ENCODE measurements at regions not wholly inside any gene's neighbourhood (a gene's known extent, or its start where the extent isn't known, plus 50 kb on each side); places are given as distances from the start of the nearest gene placed in this dataset.
"Not testable (repeated sequence)": the region's sequence is repeated elsewhere in the genome, so short reads cannot be mapped to it uniquely, and the experiment has no call there.

DNA sequence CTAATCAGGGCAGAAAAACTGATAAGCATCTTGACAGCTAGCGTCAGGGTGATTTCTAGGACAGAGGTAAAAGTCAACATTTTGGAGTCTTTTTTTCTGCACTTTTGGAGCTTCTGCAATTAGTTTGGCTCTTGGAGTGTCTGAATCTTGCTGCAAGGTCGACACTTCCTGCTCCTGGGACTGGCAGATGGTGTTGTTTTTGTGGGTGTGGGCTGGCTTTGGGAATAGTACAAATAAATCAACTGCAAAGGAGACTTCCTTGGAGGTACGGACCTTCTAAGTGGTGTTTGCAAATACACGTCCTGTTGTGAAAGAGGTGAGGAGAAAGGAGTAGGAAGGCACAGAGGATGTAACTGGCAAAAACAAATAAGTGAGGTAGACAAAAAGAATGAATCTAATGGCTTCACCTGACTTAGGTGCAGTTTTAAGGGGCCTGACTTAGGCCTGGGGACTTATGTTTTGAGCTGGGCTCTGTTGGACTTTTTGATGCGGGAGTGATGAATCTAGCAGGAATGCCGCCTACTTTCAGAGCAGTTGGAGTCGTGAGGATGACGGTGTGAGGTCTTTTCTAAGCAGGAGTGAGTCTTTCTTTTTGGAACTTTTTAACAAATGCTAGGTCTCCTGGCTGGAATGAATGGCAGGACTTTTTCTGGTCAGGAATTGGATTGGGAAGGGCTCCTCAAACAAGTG is 195.1 kb downstream of the OTOP1 start:
- H3K9me2 ChIP-seq (replicated peaks; ENCODE audit: low read length); H3K27ac ChIP-seq (ENCODE audit: low read length); H3K36me3 ChIP-seq (ENCODE audit: low read depth, low read length); H3K27me3 ChIP-seq (ENCODE audit: low read length); H3K9me3 ChIP-seq (ENCODE audit: low read length); H3K79me2 ChIP-seq (ENCODE audit: low read length); H2AFZ ChIP-seq (ENCODE audit: low read length); H3K9ac ChIP-seq (ENCODE audit: low read length); H3K4me2 ChIP-seq (ENCODE audit: low read length); intact Hi-C loops (cut with micrococcal nuclease); ATAC-seq; BruUV-seq (replicated peaks); POLR2A ChIA-PET (ENCODE audit: unreplicated experiment); H3K4me3 ChIP-seq (ENCODE audit: low read length); H3K4me1 ChIP-seq (ENCODE audit: insufficient read depth, low read length); DNase-seq; CTCF ChIA-PET; H4K20me1 ChIP-seq (ENCODE audit: low read length); H3F3A ChIP-seq (ENCODE audit: low read length, unreplicated experiment): not testable (repeated sequence)

DNA sequence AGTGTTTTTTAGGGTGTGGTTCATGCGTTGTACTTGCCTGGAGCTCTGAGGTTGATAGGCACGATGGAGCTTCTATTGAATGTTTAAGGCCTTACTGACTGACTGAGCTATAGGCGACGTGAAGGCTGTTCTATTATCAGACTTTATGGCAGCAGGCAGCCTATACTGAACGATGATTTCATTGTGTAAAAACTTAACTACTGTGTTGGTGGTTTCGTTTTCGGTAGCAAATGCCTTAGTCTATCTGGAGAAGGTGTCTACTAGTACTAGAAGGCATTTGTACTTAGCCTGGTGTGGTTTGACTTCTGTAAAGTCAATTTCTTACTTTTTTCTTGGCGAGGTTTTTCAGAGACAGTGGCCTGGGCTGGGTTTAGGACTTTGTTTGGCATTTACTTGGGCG is 194.4 kb downstream of the OTOP1 start:
- H3K27me3 ChIP-seq (ENCODE audit: low read length); H3K9ac ChIP-seq (ENCODE audit: low read length); ATAC-seq; CTCF ChIA-PET; H3K4me1 ChIP-seq (ENCODE audit: insufficient read depth, low read length); POLR2A ChIA-PET (ENCODE audit: unreplicated experiment); H3K4me3 ChIP-seq (ENCODE audit: low read length); intact Hi-C loops (cut with micrococcal nuclease); H3K79me2 ChIP-seq (ENCODE audit: low read length); H3K9me3 ChIP-seq (ENCODE audit: low read length); H3K9me2 ChIP-seq (replicated peaks; ENCODE audit: low read length); H3K4me2 ChIP-seq (ENCODE audit: low read length); DNase-seq; H3K36me3 ChIP-seq (ENCODE audit: low read depth, low read length); H4K20me1 ChIP-seq (ENCODE audit: low read length); H2AFZ ChIP-seq (ENCODE audit: low read length); H3K27ac ChIP-seq (ENCODE audit: low read length); BruUV-seq (replicated peaks); H3F3A ChIP-seq (ENCODE audit: low read length, unreplicated experiment): not testable (repeated sequence)

DNA sequence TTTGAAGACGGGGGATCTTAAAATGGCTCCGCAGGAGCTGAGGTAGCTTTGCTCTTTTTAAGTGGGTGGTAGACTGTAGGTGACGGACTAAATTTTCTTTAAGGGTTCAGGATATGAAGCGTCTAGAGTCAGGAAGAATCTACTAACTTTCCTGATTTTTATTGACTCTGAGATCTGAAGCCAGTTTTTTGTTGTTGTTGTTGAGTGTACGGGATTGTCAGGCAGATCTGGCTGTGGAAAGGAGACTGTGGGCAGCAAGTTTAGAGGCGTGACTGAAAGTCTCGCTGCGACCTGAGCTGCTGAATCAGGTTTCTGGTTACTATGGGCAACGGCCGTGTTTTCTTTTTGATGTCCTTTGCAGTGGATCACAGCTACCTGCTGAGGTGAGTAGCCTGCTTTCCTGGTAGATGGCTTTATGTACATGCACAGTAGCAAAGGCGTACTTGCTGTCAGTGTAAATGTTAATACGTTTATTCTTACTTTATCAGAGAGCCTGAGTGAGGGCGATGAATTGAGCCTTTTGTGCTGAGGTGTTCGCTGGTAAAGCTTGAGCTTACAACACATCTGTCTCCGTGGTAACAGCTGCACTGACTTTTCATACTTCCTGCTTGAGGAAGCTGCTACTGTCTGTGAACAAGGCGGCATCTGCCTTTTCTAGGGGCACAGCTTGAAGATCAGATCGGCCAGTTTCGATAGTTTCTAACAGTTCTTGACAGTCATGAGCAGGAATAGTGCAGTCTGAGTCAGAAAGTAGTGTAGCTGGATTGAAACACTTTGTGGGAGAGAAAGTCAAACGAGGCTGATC is 193.7 kb downstream of the OTOP1 start:
- intact Hi-C loops (cut with micrococcal nuclease); H3K27ac ChIP-seq (ENCODE audit: low read length); H3K36me3 ChIP-seq (ENCODE audit: low read depth, low read length); H3K27me3 ChIP-seq (ENCODE audit: low read length); BruUV-seq (replicated peaks); POLR2A ChIA-PET (ENCODE audit: unreplicated experiment); H3K9me3 ChIP-seq (ENCODE audit: low read length); H3K4me2 ChIP-seq (ENCODE audit: low read length); H3F3A ChIP-seq (ENCODE audit: low read length, unreplicated experiment); H3K9me2 ChIP-seq (replicated peaks; ENCODE audit: low read length); H3K9ac ChIP-seq (ENCODE audit: low read length); H2AFZ ChIP-seq (ENCODE audit: low read length); DNase-seq; CTCF ChIA-PET; H3K4me1 ChIP-seq (ENCODE audit: insufficient read depth, low read length); H3K4me3 ChIP-seq (ENCODE audit: low read length); H3K79me2 ChIP-seq (ENCODE audit: low read length); H4K20me1 ChIP-seq (ENCODE audit: low read length); ATAC-seq: not testable (repeated sequence)

DNA sequence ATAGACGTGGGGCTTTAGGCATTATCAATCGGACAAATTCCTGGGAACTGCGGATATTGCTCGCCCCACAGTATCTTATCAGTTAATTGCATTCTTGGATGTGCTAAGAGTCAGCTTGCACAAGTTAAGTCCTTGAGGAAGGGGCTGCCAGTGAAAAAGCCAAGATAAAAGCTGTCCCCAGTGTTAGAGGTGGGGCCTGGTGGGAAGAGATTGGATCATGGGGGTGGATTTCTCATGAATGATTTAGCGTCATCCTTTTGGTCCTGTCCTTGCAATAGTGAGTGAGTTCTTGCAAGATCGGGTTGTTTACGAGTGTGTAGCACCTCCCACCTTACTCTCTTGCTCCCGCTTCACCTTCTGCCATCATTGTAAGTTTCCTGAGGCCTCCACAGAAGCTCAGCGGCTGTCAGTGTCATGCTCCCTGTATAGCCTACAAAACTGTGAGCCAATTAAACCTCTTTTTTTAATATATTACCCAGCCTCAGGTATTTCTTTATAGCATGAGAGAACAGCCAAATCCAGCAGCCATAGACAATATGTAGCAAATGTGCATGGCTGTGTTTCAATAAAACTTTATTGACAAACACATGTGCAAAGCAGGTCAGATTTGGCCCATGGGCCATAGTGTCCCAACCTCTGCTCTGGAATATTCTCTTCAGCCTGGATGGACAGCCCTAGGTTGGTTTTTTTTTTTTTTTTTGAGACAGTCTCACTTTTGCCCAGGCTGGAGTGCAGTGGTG is 189.2 kb downstream of the OTOP1 start:
- H3K4me3 ChIP-seq (ENCODE audit: low read length); POLR2A ChIA-PET (ENCODE audit: unreplicated experiment); H3K4me2 ChIP-seq (ENCODE audit: low read length); CTCF ChIA-PET; H3K4me1 ChIP-seq (ENCODE audit: insufficient read depth, low read length); H3F3A ChIP-seq (ENCODE audit: low read length, unreplicated experiment); H2AFZ ChIP-seq (ENCODE audit: low read length); intact Hi-C loops (cut with micrococcal nuclease); H3K9me3 ChIP-seq (ENCODE audit: low read length); H3K9ac ChIP-seq (ENCODE audit: low read length); H3K27ac ChIP-seq (ENCODE audit: low read length); BruUV-seq (replicated peaks); H4K20me1 ChIP-seq (ENCODE audit: low read length); ATAC-seq; H3K79me2 ChIP-seq (ENCODE audit: low read length); H3K9me2 ChIP-seq (replicated peaks; ENCODE audit: low read length); DNase-seq; H3K36me3 ChIP-seq (ENCODE audit: low read depth, low read length); H3K27me3 ChIP-seq (ENCODE audit: low read length): not testable (repeated sequence)

DNA sequence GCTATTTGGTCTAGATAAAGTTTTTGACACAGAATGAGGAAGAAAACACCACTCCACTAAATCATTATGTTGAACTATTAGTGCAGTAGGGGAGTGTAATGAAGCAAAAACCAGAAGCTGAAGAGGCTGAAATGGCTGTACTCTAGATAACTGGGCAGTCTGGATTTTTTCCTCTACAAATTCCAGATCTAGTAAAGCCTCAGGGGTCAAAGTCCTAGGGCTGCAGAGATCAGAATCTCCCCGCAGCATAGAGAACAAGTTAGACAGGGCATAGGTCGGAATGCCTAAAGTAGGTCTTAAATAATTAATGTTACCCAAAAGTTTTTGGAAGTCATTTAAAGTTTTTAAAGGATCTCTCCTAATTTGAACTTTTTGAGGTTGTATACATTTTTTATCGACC is 180.9 kb downstream of the OTOP1 start:
- DNase-seq; H2AFZ ChIP-seq (ENCODE audit: low read length); H3K4me1 ChIP-seq (ENCODE audit: insufficient read depth, low read length); H3K9ac ChIP-seq (ENCODE audit: low read length); CTCF ChIA-PET; H3K36me3 ChIP-seq (ENCODE audit: low read depth, low read length); H3K4me2 ChIP-seq (ENCODE audit: low read length); H3K9me2 ChIP-seq (replicated peaks; ENCODE audit: low read length); H4K20me1 ChIP-seq (ENCODE audit: low read length); H3K4me3 ChIP-seq (ENCODE audit: low read length); intact Hi-C loops (cut with micrococcal nuclease); H3K79me2 ChIP-seq (ENCODE audit: low read length); H3K27ac ChIP-seq (ENCODE audit: low read length); H3K27me3 ChIP-seq (ENCODE audit: low read length); H3F3A ChIP-seq (ENCODE audit: low read length, unreplicated experiment); BruUV-seq (replicated peaks); POLR2A ChIA-PET (ENCODE audit: unreplicated experiment); ATAC-seq; H3K9me3 ChIP-seq (ENCODE audit: low read length): not testable (repeated sequence)

DNA sequence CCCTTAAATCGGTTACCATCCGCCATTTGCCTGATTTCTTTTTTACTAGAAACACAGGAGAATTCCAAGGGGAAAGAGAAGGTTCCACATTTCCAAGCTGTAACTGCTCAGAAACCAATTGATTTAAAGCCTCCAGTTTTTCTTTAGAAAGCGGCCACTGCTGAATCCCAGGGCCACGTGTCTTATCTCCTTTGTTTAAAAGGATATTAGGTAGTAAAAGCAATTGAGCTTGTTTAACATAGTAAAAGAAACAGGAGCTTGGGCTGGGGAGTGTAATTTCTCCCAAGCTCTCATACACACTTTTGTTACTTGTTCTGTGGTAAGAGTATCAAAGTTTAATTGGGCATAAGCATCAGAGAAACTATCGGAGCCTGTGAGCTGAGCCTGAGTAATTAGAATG is 180.0 kb downstream of the OTOP1 start:
- intact Hi-C loops (cut with micrococcal nuclease); CTCF ChIA-PET; ATAC-seq; H3K27ac ChIP-seq (ENCODE audit: low read length); H3K4me1 ChIP-seq (ENCODE audit: insufficient read depth, low read length); DNase-seq; H3K4me2 ChIP-seq (ENCODE audit: low read length); H2AFZ ChIP-seq (ENCODE audit: low read length); POLR2A ChIA-PET (ENCODE audit: unreplicated experiment); H3K36me3 ChIP-seq (ENCODE audit: low read depth, low read length); H4K20me1 ChIP-seq (ENCODE audit: low read length); H3F3A ChIP-seq (ENCODE audit: low read length, unreplicated experiment); H3K27me3 ChIP-seq (ENCODE audit: low read length); H3K79me2 ChIP-seq (ENCODE audit: low read length); H3K9ac ChIP-seq (ENCODE audit: low read length); H3K9me2 ChIP-seq (replicated peaks; ENCODE audit: low read length); H3K4me3 ChIP-seq (ENCODE audit: low read length); H3K9me3 ChIP-seq (ENCODE audit: low read length); BruUV-seq (replicated peaks): not testable (repeated sequence)

All from PC-3 (cell line).